Type B pancreatic cell (in vitro differentiated cells): ENCODE measurements at regions not wholly inside any gene's neighbourhood (a gene's known extent, or its start where the extent isn't known, plus 50 kb on each side); places are given as distances from the start of the nearest gene placed in this dataset.

Experiments used
- DNase-seq: peaks from one replicate; pipeline ENCODE4 v3.0.0; 2021; ENCODE audit warnings: mixed read lengths; ENCODE audit not compliant: unreplicated experiment; ENCODE audit errors: extremely low spot score
- H3K27ac Mint-ChIP-seq: 2 replicates; pipeline ENCODE4 v1.8.0; 2021; ENCODE audit warnings: mild to moderate bottlenecking, mixed read lengths
- H3K27me3 Mint-ChIP-seq: 2 replicates; pipeline ENCODE4 v1.8.0; 2021; ENCODE audit warnings: mixed read lengths
- H3K36me3 Mint-ChIP-seq: 2 replicates; pipeline ENCODE4 v1.8.0; 2021; ENCODE audit warnings: mixed read lengths
- H3K4me1 Mint-ChIP-seq: one replicate; pipeline ENCODE4 v1.8.0; 2021; ENCODE audit warnings: mixed read lengths; ENCODE audit not compliant: unreplicated experiment
- H3K4me3 Mint-ChIP-seq: 2 replicates; pipeline ENCODE4 v1.8.0; 2021; ENCODE audit warnings: mild to moderate bottlenecking, mixed read lengths
- H3K9me3 Mint-ChIP-seq: 2 replicates; pipeline ENCODE4 v1.8.0; 2021; ENCODE audit warnings: mixed read lengths
- CTCF ChIP-seq: fragments of 200-600 bp; sonication (generic); conservative IDR thresholded peaks from 2 replicates; pipeline ENCODE4 v1.5.0; 2021; ENCODE audit warnings: antibody characterized with exemption, mild to moderate bottlenecking

DNA sequence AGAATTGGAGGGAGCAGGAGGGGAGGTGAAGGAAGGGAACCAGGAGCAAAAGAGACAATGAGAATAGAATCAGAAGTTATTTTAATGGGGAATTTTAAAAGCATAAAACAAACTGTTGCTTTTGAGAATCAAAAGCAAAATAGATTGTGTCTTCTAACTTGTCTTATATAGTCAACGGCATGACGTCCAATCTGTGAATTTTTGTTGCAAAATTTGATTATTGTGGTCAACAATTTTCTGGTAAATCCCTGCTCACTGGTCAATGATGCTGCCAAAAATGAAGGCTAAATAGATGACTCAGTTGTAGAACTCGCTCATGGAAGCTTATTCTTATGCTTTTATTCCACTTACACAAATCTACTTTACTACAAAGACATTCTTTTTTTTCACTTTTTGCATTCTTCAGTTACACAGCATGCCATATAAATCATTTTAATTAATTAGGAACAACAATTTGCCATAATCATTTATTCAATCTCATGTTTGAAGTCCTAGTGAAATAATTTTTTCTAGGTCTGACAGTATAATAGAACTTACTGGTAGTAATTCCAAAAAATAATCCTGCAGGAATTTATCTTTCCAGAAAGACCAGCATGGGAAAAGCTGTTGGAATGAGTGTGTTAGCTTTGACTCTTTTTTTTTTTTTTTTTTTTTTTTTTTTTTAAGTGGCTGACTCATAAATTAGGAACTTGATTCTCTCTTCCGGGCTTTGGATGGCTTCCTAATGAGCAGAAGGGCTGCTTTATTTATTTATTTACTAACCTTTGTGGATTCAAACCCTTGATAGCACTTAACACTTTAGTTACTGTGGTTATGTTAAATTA is 256.9 kb downstream of the SPRY2 start:
- Mint-ChIP-seq H3K27me3 (no peaks in the 10 kb centered on the region), H3K36me3 (no peaks in the 10 kb centered on the region), H3K9me3 (no peaks in the 10 kb centered on the region), H3K27ac (no peak overlapping the region), H3K4me1 (peaks cover 21% of the 10 kb centered on the region), H3K4me3 (peak overlapping the region; percentile 11)
- TF ChIP-seq CTCF, result no peak
- DNase-seq, result no peak

- Mint-ChIP-seq H3K27ac (no peak overlapping the region), H3K36me3 (no peaks in the 10 kb centered on the region), H3K27me3 (no peaks in the 10 kb centered on the region), H3K9me3 (no peaks in the 10 kb centered on the region), H3K4me3 (peak overlapping the region; percentile 11), H3K4me1 (peaks cover 21% of the 10 kb centered on the region)
- no peak for TF ChIP-seq CTCF
- no peak for DNase-seq
These were observed 257.7 kb downstream of the SPRY2 start for GRCh38 chr13:80083081-80083852.

DNA sequence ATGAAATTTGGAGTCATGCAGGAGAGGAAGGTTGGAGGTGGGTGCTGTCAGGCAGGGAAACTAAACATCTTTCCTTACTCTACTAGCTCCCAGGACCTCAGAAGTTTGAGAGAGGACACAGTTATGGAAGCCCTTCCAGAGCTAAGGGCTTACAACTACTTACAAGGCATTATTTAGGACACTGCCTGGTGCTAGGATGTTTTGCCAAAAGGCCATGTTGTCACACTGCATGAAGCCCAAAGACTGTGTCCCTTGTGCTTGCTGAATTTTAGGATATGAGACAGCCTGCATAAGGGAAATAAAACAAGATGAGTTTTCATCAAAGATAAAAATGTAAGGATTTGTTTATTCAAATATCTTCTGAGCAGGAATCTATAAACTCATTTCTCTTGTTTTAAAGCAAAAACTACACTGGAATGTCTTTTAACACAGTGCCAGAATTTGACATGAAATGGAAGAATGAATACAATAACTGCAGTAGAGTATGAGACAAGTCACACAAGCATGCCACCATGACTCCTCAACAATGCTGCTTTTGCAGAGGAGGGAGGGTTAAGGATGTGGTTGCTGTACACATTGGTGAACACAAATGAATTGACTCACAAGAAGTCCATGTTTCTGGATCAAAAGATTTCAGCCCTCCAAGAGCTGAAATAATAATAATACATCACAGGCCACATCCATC is 258.4 kb downstream of the SPRY2 start:
- Mint-ChIP-seq H3K27me3 (no peaks in the 10 kb centered on the region), H3K4me3 (no peak overlapping the region), H3K4me1 (peaks cover 21% of the 10 kb centered on the region), H3K36me3 (no peaks in the 10 kb centered on the region), H3K27ac (no peak overlapping the region), H3K9me3 (peaks cover 2% of the 10 kb centered on the region)
- DNase-seq, result no peak
- no peak for TF ChIP-seq CTCF

- Mint-ChIP-seq H3K4me1 (peaks cover 11% of the 10 kb centered on the region), H3K27ac (no peak overlapping the region), H3K9me3 (peaks cover 7% of the 10 kb centered on the region), H3K27me3 (no peaks in the 10 kb centered on the region), H3K4me3 (no peak overlapping the region), H3K36me3 (no peaks in the 10 kb centered on the region)
- no peak for DNase-seq
- no peak for TF ChIP-seq CTCF
These were observed 266.1 kb downstream of the SPRY2 start for GRCh38 chr13:80074811-80075210.

DNA sequence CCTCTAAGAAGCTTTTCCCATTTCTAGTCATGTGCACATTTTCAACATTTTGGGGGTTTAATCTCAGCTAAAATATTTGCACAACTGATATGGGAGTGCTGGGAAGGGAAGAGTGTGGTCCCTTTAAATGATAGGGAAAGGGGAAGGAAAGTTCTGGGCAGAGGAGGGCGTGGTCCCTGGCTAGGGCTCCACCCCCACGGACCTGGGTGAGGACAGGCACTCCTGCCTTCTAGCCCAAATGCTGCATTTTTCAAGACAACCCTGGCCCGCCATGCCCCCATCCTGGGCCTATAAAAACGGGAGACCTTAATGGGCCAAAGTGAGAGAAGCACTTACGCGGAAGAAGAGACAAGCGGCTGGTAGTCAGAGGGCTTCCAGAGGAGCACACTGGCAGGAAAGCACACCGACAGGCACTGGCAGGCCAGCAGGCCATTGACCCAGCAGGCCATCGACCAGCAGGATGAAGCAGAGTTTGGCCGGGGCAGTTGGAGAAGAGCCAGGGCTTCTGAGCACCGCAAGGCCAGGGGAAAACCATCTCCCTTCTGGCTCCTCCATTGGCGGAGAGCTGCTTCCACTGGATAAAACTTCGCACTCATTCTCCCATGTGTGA is 266.7 kb downstream of the SPRY2 start:
- Mint-ChIP-seq H3K9me3 (peaks cover 7% of the 10 kb centered on the region), H3K4me3 (no peak overlapping the region), H3K27me3 (no peaks in the 10 kb centered on the region), H3K4me1 (peaks cover 11% of the 10 kb centered on the region), H3K36me3 (no peaks in the 10 kb centered on the region), H3K27ac (no peak overlapping the region)
- TF ChIP-seq CTCF, result no peak
- DNase-seq, result no peak
